Immature natural killer cell (primary cell): ENCODE measurements at regions not wholly inside any gene's neighbourhood (a gene's known extent, or its start where the extent isn't known, plus 50 kb on each side); places are given as distances from the start of the nearest gene placed in this dataset.
"Not testable (repeated sequence)": the region's sequence is repeated elsewhere in the genome, so short reads cannot be mapped to it uniquely, and the experiment has no call there.

ENCODE experiments used
- DNase-seq, 3 donors: peaks; one replicate each; pipeline ENCODE4 v3.0.0; 2022; ENCODE audit warnings: mixed read lengths in 1 of 3
- H3K27ac Mint-ChIP-seq, 6 donors: one replicate each; pipeline ENCODE4 v1.8.0; 2020; ENCODE audit warnings: mixed read lengths in 6 of 6, mild to moderate bottlenecking in 5 of 6, inconsistent platforms in 4 of 6, moderate library complexity in 3 of 6
- H3K27me3 Mint-ChIP-seq, 3 donors: one replicate each; pipeline ENCODE4 v1.8.0; 2020 to 2021; ENCODE audit warnings: low read depth in 3 of 3, mild to moderate bottlenecking in 3 of 3, mixed read lengths in 3 of 3, moderate library complexity in 3 of 3, inconsistent platforms in 1 of 3
- H3K36me3 Mint-ChIP-seq, 3 donors: one replicate each; pipeline ENCODE4 v1.8.0; 2020; ENCODE audit warnings: mixed read lengths in 3 of 3, inconsistent platforms in 2 of 3, mild to moderate bottlenecking in 2 of 3
- H3K4me1 Mint-ChIP-seq, 2 donors: one replicate each; pipeline ENCODE4 v1.8.0; 2020; ENCODE audit warnings: inconsistent platforms in 2 of 2, mild to moderate bottlenecking in 2 of 2, mixed read lengths in 2 of 2, moderate library complexity in 1 of 2
- H3K4me3 Mint-ChIP-seq, 5 donors: one replicate each; pipeline ENCODE4 v1.8.0; 2020; ENCODE audit warnings: mild to moderate bottlenecking in 5 of 5, mixed read lengths in 5 of 5, inconsistent platforms in 3 of 5, moderate library complexity in 3 of 5
- H3K9me3 Mint-ChIP-seq, 6 donors: one replicate each; pipeline ENCODE4 v1.8.0; 2020; ENCODE audit warnings: mild to moderate bottlenecking in 6 of 6, mixed read lengths in 6 of 6, inconsistent platforms in 4 of 6, moderate library complexity in 3 of 6

DNA sequence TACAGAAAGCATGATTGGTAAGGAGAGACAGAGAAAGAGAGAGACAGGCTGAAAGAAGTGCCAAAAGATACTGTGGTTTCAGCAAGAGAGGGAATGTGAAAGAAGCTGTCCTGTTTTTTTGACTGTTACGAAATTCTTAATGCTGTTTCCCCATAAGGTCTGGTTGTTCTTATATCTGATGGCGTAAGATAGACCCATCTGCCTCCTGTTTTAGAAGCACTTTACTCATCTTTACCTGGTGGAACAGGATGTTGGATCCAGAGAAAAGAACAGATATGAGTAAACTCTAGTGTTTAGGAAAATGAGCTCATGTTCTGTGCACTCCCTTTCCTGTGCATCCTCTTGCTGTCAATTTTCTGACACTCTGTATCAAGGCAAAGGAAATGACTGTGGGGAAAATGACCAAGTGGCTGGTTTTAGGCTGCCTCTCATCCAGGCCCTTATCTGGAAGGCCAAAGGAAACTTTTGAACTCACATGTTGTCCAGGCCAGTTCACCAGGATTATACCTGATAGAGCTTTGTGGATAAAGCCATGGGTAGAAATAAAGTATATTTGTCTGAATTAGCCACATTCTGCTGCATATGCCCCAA, 311.7 kb upstream of the HTR2C start:
- H3K27me3 Mint-ChIP-seq = peaks cover 0 to 2% (median 0%) of the 10 kb centered on the region in 3 donors
- H3K9me3 Mint-ChIP-seq = peaks cover 0 to 13% (median under 1%) of the 10 kb centered on the region in 6 donors
- no peak overlapping the region for H3K4me3 Mint-ChIP-seq
- no peaks in the 10 kb centered on the region for H3K4me1 Mint-ChIP-seq
- no peak for DNase-seq
- H3K36me3 Mint-ChIP-seq = no peaks in the 10 kb centered on the region
- H3K27ac Mint-ChIP-seq = no peak overlapping the region

GRCh38 chrX:114270371-114270770, 313.5 kb upstream of the HTR2C start:
- H3K4me3 Mint-ChIP-seq, H3K4me1 Mint-ChIP-seq, H3K27ac Mint-ChIP-seq, H3K36me3 Mint-ChIP-seq, DNase-seq, H3K27me3 Mint-ChIP-seq: not testable (repeated sequence)
- peaks cover 0 to 16% (median 2%) of the 10 kb centered on the region in 6 donors for H3K9me3 Mint-ChIP-seq

GRCh38 chrX:114268643-114269042, 315.2 kb upstream of the HTR2C start:
- peaks cover 0 to 2% (median 2%) of the 10 kb centered on the region in 3 donors for H3K27me3 Mint-ChIP-seq
- H3K27ac Mint-ChIP-seq = no peak overlapping the region
- no peak overlapping the region for H3K4me3 Mint-ChIP-seq
- no peak for DNase-seq
- no peaks in the 10 kb centered on the region for H3K4me1 Mint-ChIP-seq
- no peaks in the 10 kb centered on the region for H3K36me3 Mint-ChIP-seq
- peaks cover 0 to 14% (median 2%) of the 10 kb centered on the region in 6 donors for H3K9me3 Mint-ChIP-seq

DNA sequence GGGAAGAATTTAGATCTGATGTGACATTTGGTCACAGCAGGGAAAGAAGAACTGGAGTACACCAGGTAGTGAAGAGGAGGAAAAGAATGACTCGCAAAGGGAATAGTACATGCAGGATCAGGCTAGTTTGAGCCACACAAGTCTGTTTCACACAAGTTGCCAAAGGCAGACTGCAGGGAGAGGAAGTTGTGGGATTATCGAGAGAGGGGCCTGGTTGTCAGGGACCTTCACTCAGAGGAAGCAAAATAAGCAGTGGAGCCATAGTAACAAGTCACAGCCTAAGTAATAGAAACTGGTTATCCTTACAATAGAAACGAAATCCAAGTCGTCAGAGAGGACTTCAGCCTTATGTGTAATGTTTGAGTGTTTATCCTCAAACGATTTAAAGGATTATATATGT, 316.7 kb upstream of the HTR2C start:
- H3K9me3 Mint-ChIP-seq = peaks cover 0 to 13% (median 2%) of the 10 kb centered on the region in 6 donors
- H3K36me3 Mint-ChIP-seq = no peaks in the 10 kb centered on the region
- DNase-seq = no peak
- peaks cover 0 to 2% (median 2%) of the 10 kb centered on the region in 3 donors for H3K27me3 Mint-ChIP-seq
- H3K27ac Mint-ChIP-seq = no peak overlapping the region
- no peak overlapping the region for H3K4me3 Mint-ChIP-seq
- H3K4me1 Mint-ChIP-seq = no peaks in the 10 kb centered on the region

DNA sequence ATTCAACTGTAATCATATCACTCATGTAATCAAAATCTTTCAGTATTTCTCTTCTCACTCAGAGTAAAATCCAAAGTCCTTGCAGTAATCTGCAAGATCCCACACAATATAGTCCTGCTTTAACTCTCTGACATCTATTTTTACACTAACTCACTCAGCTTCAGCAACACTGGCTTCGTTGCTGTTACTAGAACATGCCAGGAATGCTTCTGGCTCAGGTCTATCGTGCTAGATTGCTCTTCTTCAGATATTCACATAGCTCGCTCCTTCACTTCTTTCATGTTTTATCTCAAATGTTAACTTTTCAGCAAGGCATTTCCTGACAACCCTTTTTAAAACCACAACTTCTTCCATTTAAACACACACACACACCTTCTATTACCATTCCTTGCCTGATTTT, 331.7 kb upstream of the HTR2C start:
- H3K27me3 Mint-ChIP-seq = peaks cover 0 to 2% (median 0%) of the 10 kb centered on the region in 3 donors
- H3K36me3 Mint-ChIP-seq = no peaks in the 10 kb centered on the region
- no peak overlapping the region for H3K27ac Mint-ChIP-seq
- peaks cover 0 to 8% (median under 1%) of the 10 kb centered on the region in 6 donors for H3K9me3 Mint-ChIP-seq
- H3K4me3 Mint-ChIP-seq = no peak overlapping the region
- H3K4me1 Mint-ChIP-seq = no peaks in the 10 kb centered on the region
- DNase-seq = no peak

DNA sequence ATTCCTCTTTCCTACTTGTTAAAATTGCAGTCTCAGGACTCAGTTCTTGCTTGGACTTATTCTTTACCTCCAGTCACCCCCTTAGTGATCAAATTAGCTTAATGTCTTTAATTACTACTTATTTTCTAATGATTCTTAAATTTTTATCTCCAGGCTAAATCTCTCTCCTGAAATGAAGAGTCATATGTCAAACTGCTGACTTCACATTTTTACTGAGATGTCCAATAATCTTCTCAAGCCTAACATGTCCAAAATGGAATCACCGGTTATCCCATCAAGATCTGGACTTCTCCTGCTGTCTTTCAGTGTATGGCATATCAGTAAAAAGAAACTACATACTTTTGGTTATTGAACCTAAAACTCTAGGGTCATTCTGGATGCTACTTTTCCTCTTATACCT, 332.3 kb upstream of the HTR2C start:
- H3K4me3 Mint-ChIP-seq = no peak overlapping the region
- DNase-seq = no peak
- H3K27ac Mint-ChIP-seq = no peak overlapping the region
- no peaks in the 10 kb centered on the region for H3K36me3 Mint-ChIP-seq
- peaks cover 0 to 2% (median 2%) of the 10 kb centered on the region in 3 donors for H3K27me3 Mint-ChIP-seq
- H3K9me3 Mint-ChIP-seq = peaks cover 0 to 8% (median under 1%) of the 10 kb centered on the region in 6 donors
- no peaks in the 10 kb centered on the region for H3K4me1 Mint-ChIP-seq

DNA sequence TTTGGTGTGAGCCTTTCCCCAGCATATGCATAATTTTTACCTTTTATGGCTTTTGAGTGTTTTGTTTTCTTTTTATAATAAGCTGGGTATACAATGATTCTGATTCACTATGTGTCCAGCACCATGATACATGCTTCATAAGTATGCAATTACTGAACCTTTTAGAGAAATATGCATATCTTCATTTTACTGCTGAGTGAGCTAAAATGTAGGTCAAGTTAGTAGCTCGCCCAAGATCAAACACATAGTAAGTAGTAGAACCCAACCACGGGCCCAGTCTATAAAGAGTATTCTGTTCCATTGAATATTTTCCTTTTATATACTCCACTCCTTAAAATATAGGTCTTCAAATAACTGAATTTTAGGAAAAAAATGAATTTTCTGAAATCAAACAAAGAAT, 362.4 kb upstream of the HTR2C start:
- H3K27ac Mint-ChIP-seq = no peak overlapping the region
- H3K4me1 Mint-ChIP-seq = no peaks in the 10 kb centered on the region
- H3K36me3 Mint-ChIP-seq = no peaks in the 10 kb centered on the region
- H3K4me3 Mint-ChIP-seq = no peak overlapping the region
- H3K9me3 Mint-ChIP-seq = peaks cover 0 to 8% (median 1%) of the 10 kb centered on the region in 6 donors
- H3K27me3 Mint-ChIP-seq = peaks cover 0 to 4% (median 1%) of the 10 kb centered on the region in 3 donors
- DNase-seq = no peak

GRCh38 chrX:114210879-114211278, 373.0 kb upstream of the HTR2C start:
- no peaks in the 10 kb centered on the region for H3K36me3 Mint-ChIP-seq
- no peak overlapping the region for H3K4me3 Mint-ChIP-seq
- no peak for DNase-seq
- peaks cover 0 to 6% (median 0%) of the 10 kb centered on the region in 6 donors for H3K9me3 Mint-ChIP-seq
- H3K27ac Mint-ChIP-seq = no peak overlapping the region
- H3K27me3 Mint-ChIP-seq = peaks cover 0 to 2% (median 2%) of the 10 kb centered on the region in 3 donors
- H3K4me1 Mint-ChIP-seq = no peaks in the 10 kb centered on the region

- no peak for DNase-seq
- Mint-ChIP-seq H3K4me1 (no peaks in the 10 kb centered on the region), H3K9me3 (peaks cover 0 to 14% (median 0%) of the 10 kb centered on the region in 6 donors), H3K4me3 (no peak overlapping the region), H3K27me3 (peaks cover 0 to 4% (median 1%) of the 10 kb centered on the region in 3 donors), H3K27ac (no peak overlapping the region), H3K36me3 (no peaks in the 10 kb centered on the region)
Measured at GRCh38 chrX:114201622-114202021, 382.3 kb upstream of the HTR2C start.

DNA sequence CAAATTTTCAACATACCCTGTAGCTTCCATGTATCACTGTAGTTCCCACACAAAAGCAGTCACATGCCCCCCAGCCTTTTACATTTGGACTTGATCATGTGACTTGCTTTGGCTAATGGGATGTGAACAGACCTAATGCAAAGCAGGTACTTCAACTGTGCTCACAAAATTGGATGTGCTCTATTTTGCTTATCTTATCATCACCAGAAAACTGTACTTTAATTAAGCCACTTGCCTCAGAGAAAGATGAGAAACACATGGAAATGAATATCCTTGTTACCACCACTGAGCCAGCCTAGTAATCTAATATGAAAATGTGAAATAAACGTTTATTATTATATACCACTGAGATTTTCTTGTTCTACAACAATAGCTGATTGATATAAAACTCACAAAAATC, 402.7 kb upstream of the HTR2C start:
- H3K36me3 Mint-ChIP-seq = no peaks in the 10 kb centered on the region
- H3K27ac Mint-ChIP-seq = no peak overlapping the region
- H3K27me3 Mint-ChIP-seq = peaks cover 2 to 4% (median 4%) of the 10 kb centered on the region in 3 donors
- DNase-seq = no peak
- H3K4me1 Mint-ChIP-seq = no peaks in the 10 kb centered on the region
- peaks cover 2 to 14% (median 7%) of the 10 kb centered on the region in 6 donors for H3K9me3 Mint-ChIP-seq
- H3K4me3 Mint-ChIP-seq = no peak overlapping the region

DNA sequence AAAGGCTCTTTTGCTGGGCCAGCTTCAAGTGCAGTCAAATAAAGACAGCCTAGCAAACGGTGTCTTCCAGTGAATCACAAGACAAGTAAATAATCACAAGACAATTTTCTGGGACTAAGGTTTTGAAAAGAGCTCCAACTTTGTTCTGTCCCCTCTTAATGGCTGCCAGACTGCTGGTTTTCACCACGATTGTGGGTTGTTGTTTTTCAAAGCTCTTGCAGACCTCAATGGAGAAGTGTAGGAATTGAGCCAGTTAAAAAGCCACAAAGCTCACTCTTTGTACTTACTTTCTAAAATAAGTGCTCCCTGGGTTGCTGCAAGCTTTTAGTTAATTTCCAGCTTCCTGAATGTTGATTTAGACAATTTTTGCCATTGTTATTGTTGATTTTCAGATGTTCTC, 405.8 kb upstream of the HTR2C start:
- Mint-ChIP-seq H3K9me3 (peaks cover 0 to 7% (median 3%) of the 10 kb centered on the region in 6 donors), H3K36me3 (no peaks in the 10 kb centered on the region), H3K4me3 (no peak overlapping the region), H3K27me3 (peaks cover 1 to 5% (median 4%) of the 10 kb centered on the region in 3 donors), H3K4me1 (no peaks in the 10 kb centered on the region), H3K27ac (no peak overlapping the region)
- DNase-seq = no peak

DNA sequence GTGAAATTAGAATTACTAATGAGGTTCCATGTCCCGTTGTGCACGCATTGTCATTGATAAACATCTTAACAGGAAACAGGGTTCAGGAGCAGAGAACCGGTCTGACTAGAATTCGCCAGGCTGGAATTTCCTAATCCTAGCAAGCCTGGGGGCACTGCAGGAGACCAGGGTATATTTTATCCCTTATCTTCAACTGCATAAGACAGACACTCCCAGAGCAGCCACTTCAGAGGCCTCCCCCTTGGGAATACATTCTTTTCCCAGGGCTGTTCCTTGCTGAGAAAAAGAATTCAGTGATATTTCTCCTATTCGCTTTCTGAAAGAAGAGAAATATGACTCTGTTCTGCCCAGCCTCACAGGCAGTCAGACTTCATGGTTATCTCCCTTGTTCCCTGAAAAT, 416.6 kb upstream of the HTR2C start:
- not testable (repeated sequence) for H3K27me3 Mint-ChIP-seq, DNase-seq, H3K4me1 Mint-ChIP-seq, H3K27ac Mint-ChIP-seq, H3K36me3 Mint-ChIP-seq, H3K4me3 Mint-ChIP-seq
- peaks cover 0 to 13% (median 5%) of the 10 kb centered on the region in 6 donors for H3K9me3 Mint-ChIP-seq

GRCh38 chrX:114166601-114167000, 417.3 kb upstream of the HTR2C start:
- no peak for DNase-seq
- H3K9me3 Mint-ChIP-seq = peaks cover 0 to 13% (median 5%) of the 10 kb centered on the region in 6 donors

DNA sequence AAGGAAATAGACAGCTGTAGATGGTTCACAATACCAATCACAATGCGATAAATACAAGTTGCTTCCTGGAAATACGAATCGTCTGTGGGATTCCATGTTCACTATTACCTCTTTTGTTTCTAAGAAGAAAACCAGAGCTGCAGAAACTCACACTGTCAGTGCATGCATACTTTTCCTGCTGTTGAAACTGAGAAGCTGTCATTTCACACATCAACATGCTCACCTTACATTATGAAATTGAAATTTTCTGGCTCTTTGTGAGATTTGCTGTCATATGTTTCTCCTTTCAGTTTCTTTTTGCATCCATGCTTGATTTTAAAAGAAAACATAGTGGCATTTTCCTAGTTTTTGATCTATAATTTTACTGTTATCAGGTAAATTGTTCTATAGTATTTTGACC, 418.3 kb upstream of the HTR2C start:
- Mint-ChIP-seq H3K9me3 (peaks cover 0 to 13% (median 4%) of the 10 kb centered on the region in 6 donors), H3K4me1 (no peaks in the 10 kb centered on the region), H3K27ac (no peak overlapping the region), H3K36me3 (no peaks in the 10 kb centered on the region), H3K4me3 (no peak overlapping the region), H3K27me3 (peaks cover 0 to 3% (median 0%) of the 10 kb centered on the region in 3 donors)
- no peak for DNase-seq

More at GRCh38 chrX:114166601-114167000, 417.3 kb upstream of the HTR2C start:
- Mint-ChIP-seq H3K27ac (no peak overlapping the region), H3K4me3 (no peak overlapping the region), H3K27me3 (peaks cover 0 to 3% (median 0%) of the 10 kb centered on the region in 3 donors), H3K36me3 (no peaks in the 10 kb centered on the region), H3K4me1 (no peaks in the 10 kb centered on the region)
